ENCODE measurements at regions not wholly inside any gene's neighbourhood (a gene's known extent, or its start where the extent isn't known, plus 50 kb on each side); places are given as distances from the start of the nearest gene placed in this dataset.
A peak's percentile ranks its signal among the peaks of the same experiment; 100 is the strongest.

DNA sequence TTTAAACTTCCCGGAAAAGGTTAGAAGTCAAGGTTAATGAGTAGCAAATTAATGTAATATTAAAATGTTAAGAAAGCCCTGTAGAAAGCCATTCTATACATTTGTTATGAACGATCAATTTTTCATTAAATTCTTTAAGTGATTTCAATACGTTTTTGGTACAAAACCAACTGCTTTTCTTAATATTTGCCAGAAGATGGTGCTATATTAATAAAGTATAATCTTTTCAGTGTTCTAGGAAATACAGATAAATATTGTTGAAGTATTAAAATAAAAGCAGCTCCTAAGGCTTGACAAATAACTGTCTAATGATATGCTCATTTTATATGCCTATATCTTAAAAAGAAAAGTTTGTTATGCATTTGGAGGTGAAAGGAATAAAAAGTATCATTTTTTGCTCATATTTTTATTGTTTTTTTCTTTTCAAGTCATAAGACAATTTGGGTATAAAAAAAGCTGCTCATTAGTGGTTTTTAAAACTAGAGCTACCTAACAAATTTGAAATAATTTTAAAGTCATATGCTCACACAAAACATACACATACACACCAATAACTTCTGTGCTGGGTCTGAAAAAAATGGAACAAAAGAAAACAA, 130.3 kb upstream of the POT1 start:
- TF ChIP-seq, protein P1, sequence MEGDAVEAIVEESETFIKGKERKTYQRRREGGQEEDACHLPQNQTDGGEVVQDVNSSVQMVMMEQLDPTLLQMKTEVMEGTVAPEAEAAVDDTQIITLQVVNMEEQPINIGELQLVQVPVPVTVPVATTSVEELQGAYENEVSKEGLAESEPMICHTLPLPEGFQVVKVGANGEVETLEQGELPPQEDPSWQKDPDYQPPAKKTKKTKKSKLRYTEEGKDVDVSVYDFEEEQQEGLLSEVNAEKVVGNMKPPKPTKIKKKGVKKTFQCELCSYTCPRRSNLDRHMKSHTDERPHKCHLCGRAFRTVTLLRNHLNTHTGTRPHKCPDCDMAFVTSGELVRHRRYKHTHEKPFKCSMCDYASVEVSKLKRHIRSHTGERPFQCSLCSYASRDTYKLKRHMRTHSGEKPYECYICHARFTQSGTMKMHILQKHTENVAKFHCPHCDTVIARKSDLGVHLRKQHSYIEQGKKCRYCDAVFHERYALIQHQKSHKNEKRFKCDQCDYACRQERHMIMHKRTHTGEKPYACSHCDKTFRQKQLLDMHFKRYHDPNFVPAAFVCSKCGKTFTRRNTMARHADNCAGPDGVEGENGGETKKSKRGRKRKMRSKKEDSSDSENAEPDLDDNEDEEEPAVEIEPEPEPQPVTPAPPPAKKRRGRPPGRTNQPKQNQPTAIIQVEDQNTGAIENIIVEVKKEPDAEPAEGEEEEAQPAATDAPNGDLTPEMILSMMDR (IDR thresholded peaks at IDR 0.05), result peak; percentile 63

DNA sequence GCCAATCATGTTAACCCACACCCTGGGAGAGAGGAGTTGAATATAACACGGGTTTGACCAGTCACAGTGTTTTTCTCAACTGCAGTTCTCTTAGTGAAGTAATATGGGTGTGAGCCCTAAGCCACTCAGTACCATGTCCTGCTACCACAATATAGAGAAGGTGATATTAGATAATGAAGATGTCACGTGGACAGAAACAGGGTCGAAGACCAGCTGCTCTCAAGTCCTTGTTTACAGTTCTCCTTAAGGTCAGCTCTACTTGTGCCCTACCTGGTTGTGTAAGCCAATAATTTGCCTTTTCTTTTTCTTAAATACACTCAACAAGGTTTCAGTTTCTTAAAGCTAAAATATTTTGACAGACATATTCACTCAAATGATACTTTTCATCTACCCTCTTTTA, 128.3 kb upstream of the POT1 start:
- TF ChIP-seq, protein P1 (IDR thresholded peaks at IDR 0.05), result no peak

DNA sequence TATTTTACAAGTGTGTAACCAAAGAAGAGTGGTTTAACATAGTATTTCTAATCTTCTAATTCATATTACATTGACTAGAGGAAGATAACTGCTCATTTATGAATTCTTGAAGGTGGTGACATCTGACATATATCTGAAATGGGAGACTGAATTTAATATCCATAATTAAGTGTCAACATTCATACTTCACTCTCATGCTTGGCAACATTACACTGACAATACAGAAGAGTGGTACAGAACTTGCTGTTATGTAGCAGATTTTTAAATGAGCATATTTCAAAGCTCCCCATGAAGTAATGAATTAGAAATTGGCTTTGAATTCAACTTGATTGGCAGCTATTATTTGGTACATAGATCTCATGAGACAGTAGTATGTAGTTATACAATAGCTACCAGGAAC, 125.8 kb upstream of the POT1 start:
- TF ChIP-seq, protein P1 (IDR thresholded peaks at IDR 0.05), result no peak

DNA sequence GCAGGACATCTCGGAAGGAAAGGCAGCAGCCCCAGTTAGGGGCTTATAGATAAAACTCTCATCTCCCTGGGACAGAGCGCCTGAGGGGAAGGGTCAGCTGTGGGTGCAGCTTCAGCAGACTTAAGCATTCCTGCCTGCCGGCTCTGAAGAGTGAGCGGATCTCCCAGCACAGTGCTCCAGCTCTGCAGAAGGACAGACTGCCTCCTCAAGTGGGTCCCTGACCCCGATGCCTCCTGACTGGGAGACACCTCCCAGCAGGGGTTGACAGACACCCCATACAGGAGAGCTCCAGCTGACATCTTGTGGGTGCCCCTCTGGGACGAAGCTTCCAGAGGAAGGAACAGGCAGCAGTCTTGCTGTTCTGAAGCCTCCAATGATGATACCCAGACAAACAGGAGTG, 117.1 kb upstream of the POT1 start:
- TF ChIP-seq, protein P1 (IDR thresholded peaks at IDR 0.05), result no peak

DNA sequence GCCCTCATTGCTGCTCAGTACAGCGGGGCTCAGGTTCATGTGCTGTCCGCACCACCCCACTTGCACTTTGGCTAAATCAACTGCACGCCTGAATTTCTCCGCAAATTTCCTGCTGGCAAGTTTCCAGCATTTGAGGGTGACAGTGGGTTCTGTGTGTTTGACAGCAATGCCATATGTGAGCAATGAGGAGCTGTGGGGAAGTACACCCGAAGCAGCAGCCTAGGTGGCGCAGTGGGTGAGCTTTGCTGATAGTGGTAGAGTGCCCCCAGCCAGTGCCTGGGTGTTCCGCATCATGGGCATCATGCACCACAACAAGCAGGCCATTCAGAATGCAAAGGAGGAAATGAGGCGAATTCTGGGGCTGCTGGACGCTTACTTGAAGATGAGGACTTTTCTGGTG, 103.9 kb upstream of the POT1 start:
- TF ChIP-seq, protein P1 (IDR thresholded peaks at IDR 0.05), result peak; percentile 37; the same call in 1 of the 2 replicates

DNA sequence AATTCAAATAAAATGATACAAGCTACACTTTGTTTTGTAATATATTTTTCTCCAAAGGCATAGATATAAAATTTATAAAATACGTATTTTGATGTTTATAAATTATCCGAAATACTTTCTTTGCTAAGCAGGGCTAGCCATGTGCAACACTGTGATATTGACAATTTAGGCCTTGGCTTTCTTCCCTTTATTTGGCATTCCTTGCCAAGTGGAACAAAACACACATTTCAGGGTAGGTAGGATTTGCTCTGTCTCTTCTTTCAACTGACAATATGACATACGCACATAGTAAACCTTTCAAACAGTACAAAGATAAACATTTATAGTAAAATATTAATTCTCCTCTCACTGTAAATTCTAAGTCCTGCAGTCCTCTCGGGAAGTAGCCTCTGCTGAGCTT, 103.3 kb upstream of the POT1 start:
- TF ChIP-seq, protein P1 (IDR thresholded peaks at IDR 0.05), result no peak

DNA sequence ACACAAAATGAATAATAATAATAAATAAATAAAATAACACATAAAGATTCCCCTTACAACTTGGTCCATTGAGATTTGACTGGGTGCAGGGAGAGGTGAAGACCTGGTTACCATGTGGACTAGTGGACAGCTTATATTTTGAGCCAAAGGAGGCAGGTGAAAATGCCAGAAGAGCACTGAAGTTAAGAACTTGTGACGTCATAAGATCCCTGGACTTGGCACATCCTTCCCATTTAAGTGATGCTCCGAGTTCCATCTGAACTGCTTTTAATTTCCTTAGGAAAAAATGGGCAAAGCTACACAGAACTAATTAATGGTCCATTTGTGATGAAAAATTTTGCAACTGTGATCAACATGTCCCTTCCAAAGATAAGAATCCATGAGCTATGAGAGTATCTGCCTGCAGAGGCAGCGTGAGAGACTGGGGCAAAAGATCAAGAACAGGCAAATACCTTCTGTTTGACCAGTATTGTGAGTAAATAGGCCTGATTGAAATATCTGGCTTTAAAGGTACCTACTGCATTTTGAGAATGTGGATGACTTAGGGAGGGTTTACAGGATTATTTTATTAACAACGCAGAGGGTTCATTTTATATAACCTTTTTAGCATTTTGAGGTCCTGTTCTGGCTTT, 101.2 kb upstream of the POT1 start:
- TF ChIP-seq, protein P1 (IDR thresholded peaks at IDR 0.05), result no peak
